ENCODE measurements at regions not wholly inside any gene's neighbourhood (a gene's known extent, or its start where the extent isn't known, plus 50 kb on each side); places are given as distances from the start of the nearest gene placed in this dataset.

GRCh38 chr1:29810121-29811120 is 574.1 kb downstream of the PTPRU start:
- no peaks in the 10 kb centered on the region for H3K36me3 Mint-ChIP-seq
- H3K9me3 Mint-ChIP-seq, result no peaks in the 10 kb centered on the region
- no peak overlapping the region for H3K27ac ChIP-seq (ENCODE audit: insufficient read depth, low read length, poor library complexity, severe bottlenecking)
- no peaks in the 10 kb centered on the region for H3K4me1 Mint-ChIP-seq
- DNase-seq (no peak), ATAC-seq (ENCODE audit: low read depth in 2 of 2) (no peak)
- H3K4me3 ChIP-seq (ENCODE audit: low read depth, low read length), result no peak overlapping the region
- peaks cover 13% of the 10 kb centered on the region for H3K27me3 Mint-ChIP-seq
- H3K27ac Mint-ChIP-seq, result no peak overlapping the region
- no peaks in the 10 kb centered on the region for H3K4me1 ChIP-seq (ENCODE audit: control insufficient read depth, insufficient read depth, low read length, poor library complexity, severe bottlenecking)
- H3K36me3 ChIP-seq (ENCODE audit: control insufficient read depth, insufficient read depth, low read length), result no peaks in the 10 kb centered on the region
- H3K27me3 ChIP-seq (ENCODE audit: control insufficient read depth, insufficient read depth, low read length), result no peaks in the 10 kb centered on the region
- no peak overlapping the region for H3K4me3 Mint-ChIP-seq
- no peaks in the 10 kb centered on the region for H3K9me3 ChIP-seq (ENCODE audit: control insufficient read depth in 2 of 2, low read length in 2 of 2)

- Histone ChIP-seq H3K4me1 (ENCODE audit: control insufficient read depth, insufficient read depth, low read length, poor library complexity, severe bottlenecking) (no peaks in the 10 kb centered on the region), H3K4me3 (ENCODE audit: low read depth, low read length) (no peak overlapping the region), H3K27ac (ENCODE audit: insufficient read depth, low read length, poor library complexity, severe bottlenecking) (no peak overlapping the region), H3K36me3 (ENCODE audit: control insufficient read depth, insufficient read depth, low read length) (no peaks in the 10 kb centered on the region), H3K9me3 (ENCODE audit: control insufficient read depth in 2 of 2, low read length in 2 of 2) (no peaks in the 10 kb centered on the region), H3K27me3 (ENCODE audit: control insufficient read depth, insufficient read depth, low read length) (no peaks in the 10 kb centered on the region)
- no peak for ATAC-seq (ENCODE audit: low read depth in 2 of 2)
- H3K9me3 Mint-ChIP-seq, result peaks cover 0 to 1% (median 0%) of the 10 kb centered on the region in 7 donors
- H3K27me3 Mint-ChIP-seq, result peaks cover 13% of the 10 kb centered on the region
- no peak overlapping the region for H3K27ac Mint-ChIP-seq
- no peaks in the 10 kb centered on the region for H3K4me1 Mint-ChIP-seq
- no peak overlapping the region for H3K4me3 Mint-ChIP-seq
- H3K36me3 Mint-ChIP-seq, result no peaks in the 10 kb centered on the region
- DNase-seq, result no peak
Observed at GRCh38 chr1:29809446-29810120, 573.3 kb downstream of the PTPRU start.

- Histone ChIP-seq H3K9me3 (ENCODE audit: control insufficient read depth in 2 of 2, low read length in 2 of 2) (no peaks in the 10 kb centered on the region), H3K4me3 (ENCODE audit: low read depth, low read length) (no peak overlapping the region), H3K27me3 (ENCODE audit: control insufficient read depth, insufficient read depth, low read length) (no peaks in the 10 kb centered on the region), H3K36me3 (ENCODE audit: control insufficient read depth, insufficient read depth, low read length) (no peaks in the 10 kb centered on the region), H3K27ac (ENCODE audit: insufficient read depth, low read length, poor library complexity, severe bottlenecking) (no peak overlapping the region), H3K4me1 (ENCODE audit: control insufficient read depth, insufficient read depth, low read length, poor library complexity, severe bottlenecking) (no peaks in the 10 kb centered on the region)
- peaks cover 13% of the 10 kb centered on the region for H3K27me3 Mint-ChIP-seq
- ATAC-seq (ENCODE audit: low read depth in 2 of 2) (no peak), DNase-seq (no peak)
- no peaks in the 10 kb centered on the region for H3K36me3 Mint-ChIP-seq
- peaks cover 0 to 2% (median 0%) of the 10 kb centered on the region in 7 donors for H3K9me3 Mint-ChIP-seq
- H3K4me3 Mint-ChIP-seq, result no peak overlapping the region
- H3K4me1 Mint-ChIP-seq, result no peaks in the 10 kb centered on the region
- H3K27ac Mint-ChIP-seq, result peak overlapping the region in 1 of 3 donors; percentile 12
Observed at GRCh38 chr1:29808141-29808995, 572.0 kb downstream of the PTPRU start.

- Mint-ChIP-seq H3K27ac (peak overlapping the region in 1 of 3 donors; percentile 12), H3K36me3 (no peaks in the 10 kb centered on the region), H3K9me3 (peaks cover 0 to 2% (median 0%) of the 10 kb centered on the region in 7 donors), H3K27me3 (peaks cover 13% of the 10 kb centered on the region), H3K4me1 (no peaks in the 10 kb centered on the region), H3K4me3 (no peak overlapping the region)
- Histone ChIP-seq H3K9me3 (ENCODE audit: control insufficient read depth in 2 of 2, low read length in 2 of 2) (no peaks in the 10 kb centered on the region), H3K27ac (ENCODE audit: insufficient read depth, low read length, poor library complexity, severe bottlenecking) (no peak overlapping the region), H3K27me3 (ENCODE audit: control insufficient read depth, insufficient read depth, low read length) (no peaks in the 10 kb centered on the region), H3K36me3 (ENCODE audit: control insufficient read depth, insufficient read depth, low read length) (no peaks in the 10 kb centered on the region), H3K4me1 (ENCODE audit: control insufficient read depth, insufficient read depth, low read length, poor library complexity, severe bottlenecking) (no peaks in the 10 kb centered on the region), H3K4me3 (ENCODE audit: low read depth, low read length) (no peak overlapping the region)
- no peak for DNase-seq
- ATAC-seq (ENCODE audit: low read depth in 2 of 2), result no peak
Observed at GRCh38 chr1:29807689-29808088, 571.4 kb downstream of the PTPRU start.

GRCh38 chr1:29806646-29807319 is 570.5 kb downstream of the PTPRU start:
- H3K36me3 Mint-ChIP-seq, result no peaks in the 10 kb centered on the region
- H3K9me3 Mint-ChIP-seq, result peaks cover 0 to 2% (median 0%) of the 10 kb centered on the region in 7 donors
- no peak overlapping the region for H3K27ac Mint-ChIP-seq
- no peaks in the 10 kb centered on the region for H3K27me3 ChIP-seq (ENCODE audit: control insufficient read depth, insufficient read depth, low read length)
- H3K27ac ChIP-seq (ENCODE audit: insufficient read depth, low read length, poor library complexity, severe bottlenecking), result no peak overlapping the region
- peaks cover 8% of the 10 kb centered on the region for H3K27me3 Mint-ChIP-seq
- H3K36me3 ChIP-seq (ENCODE audit: control insufficient read depth, insufficient read depth, low read length), result no peaks in the 10 kb centered on the region
- H3K4me1 Mint-ChIP-seq, result no peaks in the 10 kb centered on the region
- no peaks in the 10 kb centered on the region for H3K9me3 ChIP-seq (ENCODE audit: control insufficient read depth in 2 of 2, low read length in 2 of 2)
- no peak overlapping the region for H3K4me3 Mint-ChIP-seq
- ATAC-seq (ENCODE audit: low read depth in 2 of 2) (no peak), DNase-seq (no peak)
- no peaks in the 10 kb centered on the region for H3K4me1 ChIP-seq (ENCODE audit: control insufficient read depth, insufficient read depth, low read length, poor library complexity, severe bottlenecking)
- H3K4me3 ChIP-seq (ENCODE audit: low read depth, low read length), result no peak overlapping the region

GRCh38 chr1:29805896-29806160 is 569.5 kb downstream of the PTPRU start:
- ATAC-seq (ENCODE audit: low read depth in 2 of 2) (no peak), DNase-seq (no peak)
- H3K27me3 Mint-ChIP-seq, result peaks cover 4% of the 10 kb centered on the region

More at GRCh38 chr1:29805896-29806160, 569.5 kb downstream of the PTPRU start:
- Mint-ChIP-seq H3K4me1 (no peaks in the 10 kb centered on the region), H3K9me3 (peaks cover 0 to 2% (median 0%) of the 10 kb centered on the region in 7 donors), H3K27ac (no peak overlapping the region), H3K36me3 (no peaks in the 10 kb centered on the region), H3K4me3 (no peak overlapping the region)
- no peaks in the 10 kb centered on the region for H3K9me3 ChIP-seq (ENCODE audit: control insufficient read depth in 2 of 2, low read length in 2 of 2)
- H3K4me3 ChIP-seq (ENCODE audit: low read depth, low read length), result no peak overlapping the region
- H3K4me1 ChIP-seq (ENCODE audit: control insufficient read depth, insufficient read depth, low read length, poor library complexity, severe bottlenecking), result no peaks in the 10 kb centered on the region
- H3K27me3 ChIP-seq (ENCODE audit: control insufficient read depth, insufficient read depth, low read length), result no peaks in the 10 kb centered on the region
- H3K36me3 ChIP-seq (ENCODE audit: control insufficient read depth, insufficient read depth, low read length), result no peaks in the 10 kb centered on the region
- no peak overlapping the region for H3K27ac ChIP-seq (ENCODE audit: insufficient read depth, low read length, poor library complexity, severe bottlenecking)
